Mesendoderm (in vitro differentiated cells): ENCODE measurements at regions not wholly inside any gene's neighbourhood (a gene's known extent, or its start where the extent isn't known, plus 50 kb on each side); places are given as distances from the start of the nearest gene placed in this dataset.

Source experiments
- DNase-seq: peaks from one replicate; pipeline ENCODE4 v3.0.0; 2013
- H2AK5ac ChIP-seq: 2 replicates; pipeline ENCODE4 v1.6.1; 2013; ENCODE audit warnings: low read length, inconsistent platforms
- H2BK120ac ChIP-seq: 2 replicates; pipeline ENCODE4 v1.6.1; 2013; ENCODE audit warnings: low read depth, mild to moderate bottlenecking, low read length, moderate library complexity, mixed read lengths
- H2BK15ac ChIP-seq: replicated peaks from 2 replicates; pipeline ENCODE4 v1.6.1; 2013; ENCODE audit warnings: low read depth, mild to moderate bottlenecking, moderate library complexity
- H2BK5ac ChIP-seq: 2 replicates; pipeline ENCODE4 v1.6.1; 2013; ENCODE audit warnings: low read length, inconsistent platforms
- H3K18ac ChIP-seq: 2 replicates; pipeline ENCODE4 v1.6.1; 2013; ENCODE audit warnings: mild to moderate bottlenecking, low read length, mixed read lengths
- H3K23ac ChIP-seq: one replicate; pipeline ENCODE4 v1.6.1; 2013; ENCODE audit warnings: low read length
- H3K27ac ChIP-seq: 2 replicates; pipeline ENCODE4 v1.5.1; 2013; ENCODE audit warnings: low read depth, mild to moderate bottlenecking, inconsistent platforms, low read length, moderate library complexity
- H3K27me3 ChIP-seq: 2 replicates; pipeline ENCODE4 v1.6.1; 2013; ENCODE audit warnings: low read length, control low read depth, mild to moderate bottlenecking, inconsistent platforms; ENCODE audit not compliant: insufficient read depth, poor library complexity
- H3K36me3 ChIP-seq: 2 replicates; pipeline ENCODE4 v1.6.1; 2013; ENCODE audit warnings: low read length, inconsistent platforms; ENCODE audit not compliant: control insufficient read depth, insufficient read depth
- H3K4ac ChIP-seq: one replicate; pipeline ENCODE4 v1.6.1; 2013; ENCODE audit warnings: low read depth, mild to moderate bottlenecking, low read length, moderate library complexity
- H3K4me1 ChIP-seq: 2 replicates; pipeline ENCODE4 v1.6.1; 2013; ENCODE audit warnings: low read depth, low read length, inconsistent platforms; ENCODE audit not compliant: control insufficient read depth
- H3K4me2 ChIP-seq: 2 replicates; pipeline ENCODE4 v1.6.1; 2013; ENCODE audit warnings: low read length
- H3K4me3 ChIP-seq: 2 replicates; pipeline ENCODE4 v1.5.1; 2013; ENCODE audit warnings: mild to moderate bottlenecking, low read length
- H3K56ac ChIP-seq: one replicate; pipeline ENCODE4 v1.6.1; 2013; ENCODE audit warnings: low read length
- H3K79me1 ChIP-seq: 2 replicates; pipeline ENCODE4 v1.6.1; 2013; ENCODE audit warnings: low read length, inconsistent platforms
- H3K79me2 ChIP-seq: 2 replicates; pipeline ENCODE4 v1.6.1; 2013; ENCODE audit warnings: mild to moderate bottlenecking, low read length; ENCODE audit not compliant: control insufficient read depth, insufficient read depth
- H3K9ac ChIP-seq: 2 replicates; pipeline ENCODE4 v1.6.1; 2013; ENCODE audit warnings: low read length, inconsistent platforms
- H4K5ac ChIP-seq: one replicate; pipeline ENCODE4 v1.6.1; 2013; ENCODE audit warnings: low read length
- H4K8ac ChIP-seq: one replicate; pipeline ENCODE4 v1.6.1; 2013; ENCODE audit warnings: low read depth, mild to moderate bottlenecking, control low read depth, low read length, moderate library complexity
- WGBS: extraction: QIAGEN DNeasy Blood & Tissue Kit; methylation state at CpG from one replicate; pipeline ENCODE4 v1.1.7; 2013; ENCODE audit warnings: low lambda C conversion rate, missing lambda C conversion rate; ENCODE audit not compliant: insufficient coverage; ENCODE audit errors: extremely low coverage; 5-methylcytosine and 5-hydroxymethylcytosine counted together

DNA sequence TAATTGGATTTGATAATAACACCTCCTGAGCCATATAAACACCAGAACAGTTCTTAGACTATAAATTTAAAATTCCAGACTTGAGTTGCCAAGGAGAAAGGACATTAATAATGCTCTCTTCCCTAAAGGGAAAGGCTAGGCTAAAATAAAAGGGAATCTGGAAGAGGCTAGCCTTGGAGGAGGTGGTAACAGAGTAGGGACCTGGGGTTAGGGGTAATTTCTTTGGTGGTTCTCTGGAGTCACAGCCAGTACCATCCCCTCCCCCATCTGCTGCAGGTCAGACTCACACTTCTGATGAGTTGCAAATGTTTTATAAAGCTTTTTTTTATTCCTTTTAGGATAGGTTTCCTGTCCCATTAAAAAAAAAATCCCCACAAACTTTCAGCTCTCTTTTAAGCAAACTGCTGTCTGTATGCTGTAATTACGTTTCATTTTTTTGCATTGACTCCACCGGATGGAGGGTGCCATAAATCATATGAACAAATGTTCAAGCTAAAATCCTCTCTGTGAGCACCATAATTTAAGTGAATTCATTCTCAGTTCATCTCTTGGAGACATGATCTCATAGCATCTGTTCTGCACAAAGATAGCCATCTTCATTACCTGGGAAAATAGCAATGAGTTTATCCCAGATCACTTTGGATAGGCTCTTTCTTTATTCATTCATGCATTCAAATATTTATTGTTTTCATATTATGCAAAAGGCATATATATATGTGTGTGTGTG, 379.6 kb downstream of the TTLL7 start:
- no peaks in the 10 kb centered on the region for H3K27me3 ChIP-seq
- no CpG with 5 or more reads among the region's 2 CpGs for WGBS
- H3K4me2 ChIP-seq: no peak overlapping the region
- no peak for DNase-seq
- H3K4me1 ChIP-seq: peaks cover 4% of the 10 kb centered on the region
- no peaks in the 10 kb centered on the region for H3K36me3 ChIP-seq
- no peak overlapping the region for H3K4ac ChIP-seq
- no peak overlapping the region for H3K27ac ChIP-seq
- no peak overlapping the region for H3K23ac ChIP-seq
- H3K18ac ChIP-seq: no peak overlapping the region
- H4K5ac ChIP-seq: no peak overlapping the region
- no peak overlapping the region for H3K9ac ChIP-seq
- H2AK5ac ChIP-seq: no peak overlapping the region
- H3K79me2 ChIP-seq: no peaks in the 10 kb centered on the region
- H3K79me1 ChIP-seq: no peaks in the 10 kb centered on the region
- H2BK120ac ChIP-seq: no peak overlapping the region
- H4K8ac ChIP-seq: no peak overlapping the region
- H2BK15ac ChIP-seq: no peak overlapping the region
- no peak overlapping the region for H3K4me3 ChIP-seq
- no peak overlapping the region for H2BK5ac ChIP-seq
- no peak overlapping the region for H3K56ac ChIP-seq

- DNase-seq: no peak
- H3K18ac ChIP-seq: no peak overlapping the region
- H3K36me3 ChIP-seq: no peaks in the 10 kb centered on the region
- H3K27me3 ChIP-seq: no peaks in the 10 kb centered on the region
- no peak overlapping the region for H2BK120ac ChIP-seq
- peaks cover 4% of the 10 kb centered on the region for H3K4me1 ChIP-seq
- H2BK5ac ChIP-seq: no peak overlapping the region
- no peaks in the 10 kb centered on the region for H3K79me1 ChIP-seq
- H3K27ac ChIP-seq: no peak overlapping the region
- H2AK5ac ChIP-seq: no peak overlapping the region
- no CpG with 5 or more reads among the region's 7 CpGs for WGBS
- no peaks in the 10 kb centered on the region for H3K79me2 ChIP-seq
- H3K4me2 ChIP-seq: no peak overlapping the region
- no peak overlapping the region for H3K4ac ChIP-seq
- H3K9ac ChIP-seq: no peak overlapping the region
- H4K5ac ChIP-seq: no peak overlapping the region
- H3K4me3 ChIP-seq: no peak overlapping the region
- no peak overlapping the region for H3K56ac ChIP-seq
- H3K23ac ChIP-seq: no peak overlapping the region
- no peak overlapping the region for H4K8ac ChIP-seq
- H2BK15ac ChIP-seq: no peak overlapping the region
These were observed 381.0 kb downstream of the TTLL7 start for GRCh38 chr1:83617883-83618282.

DNA sequence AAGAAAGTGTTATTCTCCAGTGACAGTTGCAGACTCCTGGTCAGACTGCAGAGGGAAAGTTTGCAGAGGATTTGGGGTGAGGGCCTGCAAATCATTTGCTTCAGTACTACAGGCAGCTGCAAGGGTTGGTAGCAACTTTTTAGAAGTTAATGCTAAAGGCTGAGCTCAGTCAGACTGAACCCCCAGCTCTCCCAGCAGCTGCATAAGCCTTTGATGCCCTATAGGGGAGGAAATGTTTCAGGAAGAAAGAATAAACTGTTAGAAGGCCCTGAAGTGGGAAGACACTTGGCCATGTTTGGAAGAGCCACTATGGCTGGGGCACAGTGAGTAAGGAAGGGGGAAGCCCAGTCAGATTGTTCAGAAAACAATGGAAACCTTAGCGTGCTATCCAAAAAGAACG, 383.6 kb downstream of the TTLL7 start:
- H3K27ac ChIP-seq: no peak overlapping the region
- H2AK5ac ChIP-seq: no peak overlapping the region
- WGBS: no CpG with 5 or more reads among the region's 2 CpGs
- H3K23ac ChIP-seq: no peak overlapping the region
- no peak overlapping the region for H4K5ac ChIP-seq
- peaks cover 4% of the 10 kb centered on the region for H3K4me1 ChIP-seq
- no peak overlapping the region for H3K4ac ChIP-seq
- H3K36me3 ChIP-seq: no peaks in the 10 kb centered on the region
- no peak overlapping the region for H3K4me2 ChIP-seq
- no peak overlapping the region for H3K56ac ChIP-seq
- H3K79me1 ChIP-seq: no peaks in the 10 kb centered on the region
- no peak overlapping the region for H3K9ac ChIP-seq
- no peaks in the 10 kb centered on the region for H3K27me3 ChIP-seq
- no peak overlapping the region for H2BK5ac ChIP-seq
- no peaks in the 10 kb centered on the region for H3K79me2 ChIP-seq
- DNase-seq: peak; percentile 6
- no peak overlapping the region for H4K8ac ChIP-seq
- no peak overlapping the region for H3K4me3 ChIP-seq
- H2BK15ac ChIP-seq: no peak overlapping the region
- H2BK120ac ChIP-seq: no peak overlapping the region
- H3K18ac ChIP-seq: no peak overlapping the region

- no peaks in the 10 kb centered on the region for H3K4me1 ChIP-seq
- no peaks in the 10 kb centered on the region for H3K79me1 ChIP-seq
- no peak overlapping the region for H3K4me3 ChIP-seq
- no peaks in the 10 kb centered on the region for H3K36me3 ChIP-seq
- H3K4me2 ChIP-seq: no peak overlapping the region
- H3K79me2 ChIP-seq: no peaks in the 10 kb centered on the region
- H2AK5ac ChIP-seq: no peak overlapping the region
- H3K18ac ChIP-seq: no peak overlapping the region
- no peak overlapping the region for H3K27ac ChIP-seq
- H2BK120ac ChIP-seq: no peak overlapping the region
- no peak overlapping the region for H3K4ac ChIP-seq
- WGBS: no CpG with 5 or more reads among the region's 4 CpGs
- H2BK5ac ChIP-seq: no peak overlapping the region
- no peak overlapping the region for H2BK15ac ChIP-seq
- H4K5ac ChIP-seq: no peak overlapping the region
- H3K27me3 ChIP-seq: no peaks in the 10 kb centered on the region
- DNase-seq: no peak
- no peak overlapping the region for H3K56ac ChIP-seq
- H3K23ac ChIP-seq: no peak overlapping the region
- H4K8ac ChIP-seq: no peak overlapping the region
- no peak overlapping the region for H3K9ac ChIP-seq
These were observed 392.4 kb downstream of the TTLL7 start for GRCh38 chr1:83606416-83606955.

- Histone ChIP-seq H3K9ac (no peak overlapping the region), H2BK120ac (no peak overlapping the region), H3K4ac (no peak overlapping the region), H2BK15ac (no peak overlapping the region), H2BK5ac (no peak overlapping the region), H3K4me2 (no peak overlapping the region), H3K79me2 (no peaks in the 10 kb centered on the region), H4K8ac (no peak overlapping the region), H2AK5ac (no peak overlapping the region), H3K27me3 (no peaks in the 10 kb centered on the region), H3K79me1 (no peaks in the 10 kb centered on the region), H3K56ac (no peak overlapping the region), H3K23ac (no peak overlapping the region), H3K18ac (no peak overlapping the region), H3K4me1 (no peaks in the 10 kb centered on the region), H4K5ac (no peak overlapping the region), H3K36me3 (no peaks in the 10 kb centered on the region), H3K27ac (no peak overlapping the region), H3K4me3 (no peak overlapping the region)
- WGBS: no CpG with 5 or more reads among the region's 1 CpG
- DNase-seq: no peak
These were observed 402.6 kb downstream of the TTLL7 start for GRCh38 chr1:83596331-83596730.

- H3K4me3 ChIP-seq: no peak overlapping the region
- no peak overlapping the region for H2BK120ac ChIP-seq
- no peak overlapping the region for H3K4ac ChIP-seq
- peak; percentile 57 for DNase-seq
- no peak overlapping the region for H2BK15ac ChIP-seq
- no peak overlapping the region for H2AK5ac ChIP-seq
- H3K79me2 ChIP-seq: no peaks in the 10 kb centered on the region
- H3K18ac ChIP-seq: no peak overlapping the region
- H3K79me1 ChIP-seq: no peaks in the 10 kb centered on the region
- WGBS: no CpG with 5 or more reads among the region's 1 CpG
- H2BK5ac ChIP-seq: no peak overlapping the region
- H3K4me1 ChIP-seq: no peaks in the 10 kb centered on the region
- no peaks in the 10 kb centered on the region for H3K36me3 ChIP-seq
- no peaks in the 10 kb centered on the region for H3K27me3 ChIP-seq
- no peak overlapping the region for H3K27ac ChIP-seq
- no peak overlapping the region for H4K5ac ChIP-seq
- H4K8ac ChIP-seq: no peak overlapping the region
- no peak overlapping the region for H3K56ac ChIP-seq
- H3K4me2 ChIP-seq: no peak overlapping the region
- H3K9ac ChIP-seq: no peak overlapping the region
- H3K23ac ChIP-seq: no peak overlapping the region
These were observed 405.9 kb downstream of the TTLL7 start for GRCh38 chr1:83593073-83593472.
